HCT116 (cell line): ENCODE measurements at regions not wholly inside any gene's neighbourhood (a gene's known extent, or its start where the extent isn't known, plus 50 kb on each side); places are given as distances from the start of the nearest gene placed in this dataset.

ENCODE experiments used
- ATAC-seq: fragments of 200-7000 bp; cut with Tn5 transposase; 2 replicates; pipeline ENCODE4 v1.9.1; 2020; ENCODE audit warnings: mild to moderate bottlenecking, moderate library complexity
- BruUV-seq: library from RNA; stranded (reverse); fragments of 400-500 nt; replicated peaks from 2 replicates; lab custom pipeline; 2021; lab: Mats Ljungman, UMichigan
- CTCF ChIA-PET: fragments of 300-600 bp; sonication (Branson Sonifier 250); formaldehyde crosslinking; loops from one replicate; lab custom pipeline; 2021; ENCODE audit warnings: antibody characterized with exemption; lab: Charles Lee
- POLR2A ChIA-PET: fragments of 300-600, 350-600 bp; sonication (Branson Sonifier 250); formaldehyde crosslinking; loops from one replicate; lab custom pipeline; 2021; ENCODE audit warnings: antibody characterized with exemption; lab: Charles Lee
- RAD21 ChIA-PET, 2 experiments: fragments of 300-600 bp; sonication (Branson Sonifier 250); formaldehyde crosslinking; loops; one replicate each; lab custom pipeline; 2023; ENCODE audit warnings: low total read pairs in 2 of 2; ENCODE audit not compliant: uncharacterized antibody in 2 of 2, unreplicated experiment in 2 of 2, low non-redundant PET in 1 of 2; lab: Charles Lee
- DNase-seq: peaks from one replicate; pipeline ENCODE4 v3.0.0-alpha.2; 2010; ENCODE audit warnings: low read depth, low spot score
- H2AFZ ChIP-seq: fragments of 200-600 bp; shearing (Covaris generic), sonication (generic); 2 replicates; pipeline ENCODE4 v1.6.1; 2017; ENCODE audit warnings: low read depth, mixed run types, mixed read lengths, antibody characterized with exemption, low read length; ENCODE audit not compliant: poor library complexity, severe bottlenecking
- H3K27ac ChIP-seq: 2 replicates; pipeline ENCODE4 v1.5.1; 2012; ENCODE audit warnings: low read depth, low read length
- H3K27me3 ChIP-seq: fragments of 200-600 bp; sonication (generic); 2 replicates; pipeline ENCODE4 v1.6.1; 2016; ENCODE audit warnings: mixed run types, low read length, mixed read lengths; ENCODE audit not compliant: insufficient read depth
- H3K36me3 ChIP-seq, 2 experiments: fragments of 200-500 bp in 1 of 2; fragments of 200-600 bp in 1 of 2; sonication (Bioruptor generic) in 1 of 2; sonication (generic) in 1 of 2; 2 replicates each; pipeline versions ENCODE4 v1.5.1 to v1.6.1; 2014 to 2016; ENCODE audit warnings: low read length in 2 of 2, inconsistent platforms in 1 of 2, mixed read lengths in 1 of 2, mixed run types in 1 of 2; ENCODE audit not compliant: insufficient read depth in 2 of 2, control insufficient read depth in 1 of 2
- H3K4me1 ChIP-seq, 2 experiments: fragments of 200-600 bp in 1 of 2; sonication (generic) in 1 of 2; 2 replicates each; pipeline versions ENCODE4 v1.5.1 to v1.6.1; 2012 to 2017; ENCODE audit warnings: low read length in 2 of 2, inconsistent platforms in 1 of 2, mild to moderate bottlenecking in 1 of 2, mixed read lengths in 1 of 2, mixed run types in 1 of 2, moderate library complexity in 1 of 2; ENCODE audit not compliant: insufficient read depth in 2 of 2, control insufficient read depth in 1 of 2
- H3K4me2 ChIP-seq: fragments of 200-600 bp; sonication (generic); 2 replicates; pipeline ENCODE4 v1.6.1; 2017; ENCODE audit warnings: mixed run types, low read length, mixed read lengths
- H3K4me3 ChIP-seq, 2 experiments: fragments of 200-600 bp in 1 of 2; sonication (generic) in 1 of 2; replicated peaks in 1 of 2; 2 replicates each; pipeline ENCODE4 v1.5.1; 2011 to 2016; ENCODE audit warnings: low read length in 2 of 2, control low read depth in 1 of 2, low read depth in 1 of 2, mild to moderate bottlenecking in 1 of 2, mixed read lengths in 1 of 2, mixed run types in 1 of 2
- H3K79me2 ChIP-seq: fragments of 200-600 bp; sonication (generic); 2 replicates; pipeline ENCODE4 v1.6.1; 2017; ENCODE audit warnings: mild to moderate bottlenecking, mixed run types, low read length, moderate library complexity, mixed read lengths; ENCODE audit not compliant: insufficient read depth
- H3K9ac ChIP-seq: fragments of 200-600 bp; sonication (generic); 2 replicates; pipeline ENCODE4 v1.6.1; 2016; ENCODE audit warnings: low read length, mixed read lengths
- H3K9me2 ChIP-seq: fragments of 200-600 bp; sonication (generic), shearing (Covaris generic); 2 replicates; pipeline ENCODE4 v1.6.1; 2017; ENCODE audit warnings: mixed run types, mild to moderate bottlenecking, moderate library complexity; ENCODE audit not compliant: insufficient read depth
- H3K9me3 ChIP-seq, 2 experiments: fragments of 200-500 bp in 1 of 2; fragments of 200-600 bp in 1 of 2; sonication (Bioruptor generic) in 1 of 2; sonication (generic) in 1 of 2; 2 replicates each; pipeline ENCODE4 v1.6.1; 2014 to 2017; ENCODE audit warnings: low read length in 2 of 2, mixed read lengths in 2 of 2, inconsistent platforms in 1 of 2, low read depth in 1 of 2, mild to moderate bottlenecking in 1 of 2, mixed run types in 1 of 2, moderate library complexity in 1 of 2; ENCODE audit not compliant: control insufficient read depth in 1 of 2, insufficient read depth in 1 of 2
- H4K20me1 ChIP-seq: fragments of 200-600 bp; sonication (generic), shearing (Covaris generic); 2 replicates; pipeline ENCODE4 v1.6.1; 2017; ENCODE audit warnings: mixed run types, mild to moderate bottlenecking, moderate library complexity; ENCODE audit not compliant: insufficient read depth
- ATF3 ChIP-seq: IDR thresholded peaks from 2 replicates; pipeline ENCODE4 v1.6.1; 2012
- CBX3 ChIP-seq: IDR thresholded peaks from 2 replicates; pipeline ENCODE4 v1.6.1; 2012; ENCODE audit warnings: low read depth
- CEBPB ChIP-seq: IDR thresholded peaks from 2 replicates; pipeline ENCODE4 v1.6.1; 2012; ENCODE audit warnings: low read depth
- EGR1 ChIP-seq: IDR thresholded peaks from 2 replicates; pipeline ENCODE4 v1.6.1; 2012; ENCODE audit warnings: low read depth
- ELF1 ChIP-seq: IDR thresholded peaks from 2 replicates; pipeline ENCODE4 v1.6.1; 2012; ENCODE audit warnings: low read depth, borderline replicate concordance
- EZH2 ChIP-seq: fragments of 200-600 bp; sonication (generic); IDR thresholded peaks from 2 replicates; pipeline ENCODE4 v1.6.1; 2017; ENCODE audit warnings: antibody characterized with exemption, mixed run types
- EZH2phosphoT487 ChIP-seq: fragments of 200-600 bp; IDR thresholded peaks from 2 replicates; pipeline ENCODE4 v1.6.1; 2018; ENCODE audit warnings: antibody characterized with exemption, borderline replicate concordance
- FOSL1 ChIP-seq: IDR thresholded peaks from 2 replicates; pipeline ENCODE4 v1.6.1; 2012; ENCODE audit warnings: low read depth
- JUND ChIP-seq: IDR thresholded peaks from 2 replicates; pipeline ENCODE4 v1.6.1; 2012
- POLR2A ChIP-seq: IDR thresholded peaks from 2 replicates; pipeline ENCODE4 v1.7.0; 2011; ENCODE audit warnings: borderline replicate concordance; ENCODE audit not compliant: insufficient read depth, insufficient read length; ENCODE audit errors: extremely low read depth
- POLR2AphosphoS5 ChIP-seq: IDR thresholded peaks from 2 replicates; pipeline ENCODE4 v1.6.1; 2011; ENCODE audit warnings: mild to moderate bottlenecking, low read depth, low read length, moderate library complexity
- REST ChIP-seq: IDR thresholded peaks from 2 replicates; pipeline ENCODE4 v1.6.1; 2012; ENCODE audit warnings: low read depth
- SP1 ChIP-seq: IDR thresholded peaks from 2 replicates; pipeline ENCODE4 v1.6.1; 2012; ENCODE audit warnings: low read depth
- SRF ChIP-seq: IDR thresholded peaks from 2 replicates; pipeline ENCODE4 v1.6.1; 2012; ENCODE audit warnings: low read depth
- TCF7L2 ChIP-seq: IDR thresholded peaks from 2 replicates; pipeline ENCODE4 v1.7.0; 2011; ENCODE audit warnings: borderline replicate concordance, inconsistent platforms; ENCODE audit not compliant: insufficient read depth, insufficient read length; ENCODE audit errors: extremely low read depth
- YY1 ChIP-seq: IDR thresholded peaks from 2 replicates; pipeline ENCODE4 v1.6.1; 2011; ENCODE audit warnings: low read length, low read depth, moderate library complexity, mild to moderate bottlenecking; ENCODE audit not compliant: insufficient replicate concordance; ENCODE audit errors: extremely low read depth
- ZFX ChIP-seq: fragments of 450-650 bp; IDR thresholded peaks from 2 replicates; pipeline ENCODE4 v1.6.1; 2017
- intact Hi-C: fragments of 100-400 bp; cut with micrococcal nuclease; formaldehyde crosslinking; loops from 2 replicates; pipeline ENCODE4 v1.10.0; 2022
- TF ChIP-seq, protein P1 (sequence below), 3 experiments: fragments of 200-600 bp in 1 of 3; sonication (generic) in 1 of 3; IDR thresholded peaks in 2 of 3; conservative IDR thresholded peaks in 1 of 3; 2 replicates each; pipeline ENCODE4 v1.5.1; 2012 to 2017; ENCODE audit warnings: low read depth in 2 of 3, low read length in 2 of 3, antibody characterized with exemption in 1 of 3, borderline replicate concordance in 1 of 3, control low read depth in 1 of 3, mild to moderate bottlenecking in 1 of 3, mixed read lengths in 1 of 3, mixed run types in 1 of 3, moderate library complexity in 1 of 3; ENCODE audit not compliant: insufficient read depth in 1 of 3

GRCh38 chrX:125826774-125827451 is 339.2 kb downstream of the DCAF12L2 start:
- H3K9me2 ChIP-seq, result no peaks in the 10 kb centered on the region
- H3K79me2 ChIP-seq, result no peaks in the 10 kb centered on the region
- no peak overlapping the region for H3K9ac ChIP-seq
- no peak for DNase-seq
- H3K27ac ChIP-seq, result no peak overlapping the region
- H3K4me1 ChIP-seq, result no peaks in the 10 kb centered on the region
- H3K4me3 ChIP-seq, result no peak overlapping the region
- no peaks in the 10 kb centered on the region for H4K20me1 ChIP-seq
- TF ChIP-seq EZH2, result no peak
- no peak for TF ChIP-seq ELF1
- TF ChIP-seq SRF, result no peak
- no peak for TF ChIP-seq POLR2A
- TF ChIP-seq REST, result no peak
- TF ChIP-seq YY1, result no peak
- no peak for TF ChIP-seq ATF3
- TF ChIP-seq CBX3, result no peak
- no peak for TF ChIP-seq SP1
- TF ChIP-seq POLR2AphosphoS5, result no peak
- no peak for TF ChIP-seq EGR1
- TF ChIP-seq ZFX, result no peak
- TF ChIP-seq EZH2phosphoT487, result no peak
- no peak for TF ChIP-seq JUND
- no peak for TF ChIP-seq CEBPB
- TF ChIP-seq, protein P1, sequence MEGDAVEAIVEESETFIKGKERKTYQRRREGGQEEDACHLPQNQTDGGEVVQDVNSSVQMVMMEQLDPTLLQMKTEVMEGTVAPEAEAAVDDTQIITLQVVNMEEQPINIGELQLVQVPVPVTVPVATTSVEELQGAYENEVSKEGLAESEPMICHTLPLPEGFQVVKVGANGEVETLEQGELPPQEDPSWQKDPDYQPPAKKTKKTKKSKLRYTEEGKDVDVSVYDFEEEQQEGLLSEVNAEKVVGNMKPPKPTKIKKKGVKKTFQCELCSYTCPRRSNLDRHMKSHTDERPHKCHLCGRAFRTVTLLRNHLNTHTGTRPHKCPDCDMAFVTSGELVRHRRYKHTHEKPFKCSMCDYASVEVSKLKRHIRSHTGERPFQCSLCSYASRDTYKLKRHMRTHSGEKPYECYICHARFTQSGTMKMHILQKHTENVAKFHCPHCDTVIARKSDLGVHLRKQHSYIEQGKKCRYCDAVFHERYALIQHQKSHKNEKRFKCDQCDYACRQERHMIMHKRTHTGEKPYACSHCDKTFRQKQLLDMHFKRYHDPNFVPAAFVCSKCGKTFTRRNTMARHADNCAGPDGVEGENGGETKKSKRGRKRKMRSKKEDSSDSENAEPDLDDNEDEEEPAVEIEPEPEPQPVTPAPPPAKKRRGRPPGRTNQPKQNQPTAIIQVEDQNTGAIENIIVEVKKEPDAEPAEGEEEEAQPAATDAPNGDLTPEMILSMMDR (IDR thresholded peaks at IDR 0.05 in 2 of 3, conservative IDR thresholded peaks at IDR 0.05 in 1 of 3; ENCODE audit: borderline replicate concordance in 1 of 3, insufficient read depth in 1 of 3, low read depth in 2 of 3, low read length in 2 of 3), result no peak
- no peak for TF ChIP-seq TCF7L2
- TF ChIP-seq FOSL1, result no peak
- H3K27me3 ChIP-seq, result no peaks in the 10 kb centered on the region
- no peak overlapping the region for H2AFZ ChIP-seq
- no peaks in the 10 kb centered on the region for H3K36me3 ChIP-seq
- no peak for ATAC-seq
- ChIA-PET RAD21 (no interaction called here), POLR2A (no interaction called here), CTCF (no interaction called here)
- H3K4me2 ChIP-seq, result no peak overlapping the region
- no peaks in the 10 kb centered on the region for H3K9me3 ChIP-seq
- intact Hi-C loops, result no loop called here
- no TSS peak for BruUV-seq
